ENCODE measurements at regions not wholly inside any gene's neighbourhood (a gene's known extent, or its start where the extent isn't known, plus 50 kb on each side); places are given as distances from the start of the nearest gene placed in this dataset.

DNA sequence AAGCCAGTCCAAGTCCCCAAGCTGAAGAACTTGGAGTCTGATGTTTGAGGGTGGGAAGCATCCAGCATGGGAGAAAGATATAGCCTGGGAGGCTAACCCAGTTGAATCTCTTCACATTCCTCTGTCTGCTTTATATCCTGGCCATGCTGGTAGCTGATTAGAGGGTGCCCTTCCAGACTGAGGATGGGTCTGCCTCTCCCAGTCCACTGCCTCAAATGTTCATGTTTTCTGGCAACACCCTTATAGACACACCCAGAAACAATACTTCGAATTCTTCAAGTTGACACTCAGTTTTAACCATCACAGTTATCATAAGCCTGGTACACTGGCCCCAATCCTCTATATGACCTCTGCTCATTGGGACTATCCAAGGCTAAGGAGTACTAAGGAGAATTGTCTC is 124.1 kb upstream of the WDR1 start:
- no peaks in the 10 kb centered on the region for H3K36me3 ChIP-seq (ENCODE audit: control insufficient read depth in 2 of 3, insufficient read depth in 3 of 3, low read length in 3 of 3)
- H3K4me3 ChIP-seq (ENCODE audit: low read length in 3 of 3) = no peak overlapping the region
- DNase-seq = no peak
- intact Hi-C loops (cut with DNase I) = no loop called here
- no peak overlapping the region for H3K27ac ChIP-seq (ENCODE audit: low read depth in 2 of 2, low read length in 2 of 2)
- TF ChIP-seq, protein P1, sequence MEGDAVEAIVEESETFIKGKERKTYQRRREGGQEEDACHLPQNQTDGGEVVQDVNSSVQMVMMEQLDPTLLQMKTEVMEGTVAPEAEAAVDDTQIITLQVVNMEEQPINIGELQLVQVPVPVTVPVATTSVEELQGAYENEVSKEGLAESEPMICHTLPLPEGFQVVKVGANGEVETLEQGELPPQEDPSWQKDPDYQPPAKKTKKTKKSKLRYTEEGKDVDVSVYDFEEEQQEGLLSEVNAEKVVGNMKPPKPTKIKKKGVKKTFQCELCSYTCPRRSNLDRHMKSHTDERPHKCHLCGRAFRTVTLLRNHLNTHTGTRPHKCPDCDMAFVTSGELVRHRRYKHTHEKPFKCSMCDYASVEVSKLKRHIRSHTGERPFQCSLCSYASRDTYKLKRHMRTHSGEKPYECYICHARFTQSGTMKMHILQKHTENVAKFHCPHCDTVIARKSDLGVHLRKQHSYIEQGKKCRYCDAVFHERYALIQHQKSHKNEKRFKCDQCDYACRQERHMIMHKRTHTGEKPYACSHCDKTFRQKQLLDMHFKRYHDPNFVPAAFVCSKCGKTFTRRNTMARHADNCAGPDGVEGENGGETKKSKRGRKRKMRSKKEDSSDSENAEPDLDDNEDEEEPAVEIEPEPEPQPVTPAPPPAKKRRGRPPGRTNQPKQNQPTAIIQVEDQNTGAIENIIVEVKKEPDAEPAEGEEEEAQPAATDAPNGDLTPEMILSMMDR (IDR thresholded peaks at IDR 0.05; ENCODE audit: borderline replicate concordance, extremely low read depth, insufficient read depth) = no peak
- H3K4me1 ChIP-seq (ENCODE audit: control insufficient read depth in 2 of 3, insufficient read depth in 2 of 3, low read depth in 1 of 3, low read length in 3 of 3) = no peaks in the 10 kb centered on the region
- no peak for FAIRE-seq
- no peak overlapping the region for H3K9ac ChIP-seq (ENCODE audit: low read length in 3 of 3)
- H3K9me3 ChIP-seq (ENCODE audit: control insufficient read depth in 2 of 3, insufficient read depth in 1 of 3, low read length in 3 of 3) = no peaks in the 10 kb centered on the region
- no peaks in the 10 kb centered on the region for H3K27me3 ChIP-seq (ENCODE audit: control insufficient read depth, insufficient read depth, low read length)

DNA sequence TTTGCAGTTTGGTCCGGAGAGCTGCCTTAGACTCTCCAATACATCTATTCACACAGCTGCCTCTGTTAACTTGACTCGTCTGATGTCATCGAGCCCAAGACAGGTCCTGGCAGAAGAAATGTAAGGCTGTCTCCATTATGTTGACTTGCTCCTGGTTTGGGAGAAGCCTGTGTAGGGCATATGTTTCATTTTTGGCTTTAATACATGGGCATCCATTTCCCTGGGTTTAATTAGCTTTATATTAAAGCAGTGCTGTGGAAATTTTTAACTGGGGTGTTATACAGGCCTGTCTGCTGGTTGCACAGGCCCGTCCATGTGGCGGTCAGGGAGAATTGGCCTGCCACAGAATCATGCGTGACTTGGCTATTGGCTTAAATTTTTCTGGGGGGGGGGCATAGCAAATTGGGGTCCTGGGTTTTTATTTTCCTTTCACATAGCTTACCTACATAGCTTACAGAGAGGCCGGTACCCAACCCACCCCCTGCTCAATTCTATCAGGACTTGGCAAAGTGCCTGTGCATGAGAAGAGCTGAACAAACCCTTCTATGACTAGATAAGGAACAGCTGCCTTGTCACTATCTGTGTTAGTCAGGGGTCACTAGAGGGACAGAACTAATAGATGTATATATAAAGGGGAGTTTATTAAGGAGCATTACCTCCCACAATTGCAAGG is 123.5 kb upstream of the WDR1 start:
- no peak overlapping the region for H3K27ac ChIP-seq (ENCODE audit: low read depth in 2 of 2, low read length in 2 of 2)
- no peak for FAIRE-seq
- intact Hi-C loops (cut with DNase I) = no loop called here

DNA sequence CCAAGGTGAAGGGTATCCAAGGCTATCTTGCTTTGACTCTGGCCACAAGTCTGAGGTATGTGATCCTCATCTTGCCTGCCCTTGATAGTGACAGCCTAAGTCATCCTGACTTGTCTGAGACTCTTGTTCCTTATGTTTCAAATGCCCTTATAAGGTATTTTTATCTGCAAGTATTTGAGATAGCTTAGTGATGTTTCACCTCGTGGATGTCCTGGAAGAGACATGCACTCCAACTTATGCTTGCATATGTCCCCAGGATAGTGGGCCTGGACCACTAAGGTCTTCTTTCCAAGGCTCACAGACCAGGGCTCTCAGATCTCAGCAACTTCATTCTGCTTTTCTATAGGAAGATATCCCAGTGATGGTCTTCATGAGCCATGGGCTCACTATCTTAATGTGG is 120.5 kb upstream of the WDR1 start:
- H3K4me3 ChIP-seq (ENCODE audit: low read length in 3 of 3) = no peak overlapping the region
- no peaks in the 10 kb centered on the region for H3K27me3 ChIP-seq (ENCODE audit: control insufficient read depth, insufficient read depth, low read length)
- TF ChIP-seq, protein P1 (IDR thresholded peaks at IDR 0.05; ENCODE audit: borderline replicate concordance, extremely low read depth, insufficient read depth) = no peak
- no peak overlapping the region for H3K9ac ChIP-seq (ENCODE audit: low read length in 3 of 3)
- FAIRE-seq = no peak
- H3K27ac ChIP-seq (ENCODE audit: low read depth in 2 of 2, low read length in 2 of 2) = no peak overlapping the region
- H3K9me3 ChIP-seq (ENCODE audit: control insufficient read depth in 2 of 3, insufficient read depth in 1 of 3, low read length in 3 of 3) = no peaks in the 10 kb centered on the region
- no peaks in the 10 kb centered on the region for H3K4me1 ChIP-seq (ENCODE audit: control insufficient read depth in 2 of 3, insufficient read depth in 2 of 3, low read depth in 1 of 3, low read length in 3 of 3)
- no peak for DNase-seq
- H3K36me3 ChIP-seq (ENCODE audit: control insufficient read depth in 2 of 3, insufficient read depth in 3 of 3, low read length in 3 of 3) = no peaks in the 10 kb centered on the region
- intact Hi-C loops (cut with DNase I) = no loop called here

More for the DNA sequence above, 123.5 kb upstream of the WDR1 start:
- Histone ChIP-seq H3K9me3 (ENCODE audit: control insufficient read depth in 2 of 3, insufficient read depth in 1 of 3, low read length in 3 of 3) (no peaks in the 10 kb centered on the region), H3K36me3 (ENCODE audit: control insufficient read depth in 2 of 3, insufficient read depth in 3 of 3, low read length in 3 of 3) (no peaks in the 10 kb centered on the region), H3K4me1 (ENCODE audit: control insufficient read depth in 2 of 3, insufficient read depth in 2 of 3, low read depth in 1 of 3, low read length in 3 of 3) (no peaks in the 10 kb centered on the region), H3K4me3 (ENCODE audit: low read length in 3 of 3) (no peak overlapping the region), H3K9ac (ENCODE audit: low read length in 3 of 3) (no peak overlapping the region), H3K27me3 (ENCODE audit: control insufficient read depth, insufficient read depth, low read length) (no peaks in the 10 kb centered on the region)
- peak in 2 of 5 donors; percentile 7 to 48 for DNase-seq
- TF ChIP-seq, protein P1 (IDR thresholded peaks at IDR 0.05; ENCODE audit: borderline replicate concordance, extremely low read depth, insufficient read depth) = no peak

DNA sequence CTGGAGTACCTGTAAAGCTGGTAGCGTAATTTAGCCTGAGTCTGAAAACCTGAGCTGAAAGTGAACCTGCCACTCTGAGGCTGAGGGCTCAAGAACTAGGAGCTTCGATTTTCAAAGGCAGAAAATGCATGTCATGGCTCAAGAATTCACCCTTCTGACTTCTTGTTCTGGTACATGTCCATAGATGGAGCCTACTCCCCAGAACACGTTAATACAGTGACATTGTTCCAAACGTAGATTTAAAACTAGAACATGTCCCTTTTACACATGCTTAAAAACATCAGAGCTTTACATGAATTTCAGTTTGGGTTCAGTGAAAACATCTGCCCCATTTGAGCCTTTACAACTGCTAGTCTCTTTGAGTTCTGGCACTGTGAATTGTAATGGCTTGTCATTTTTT is 115.5 kb upstream of the WDR1 start:
- no peak for FAIRE-seq

More for the DNA sequence above, 115.5 kb upstream of the WDR1 start:
- TF ChIP-seq, protein P1 (IDR thresholded peaks at IDR 0.05; ENCODE audit: borderline replicate concordance, extremely low read depth, insufficient read depth) = no peak
- Histone ChIP-seq H3K36me3 (ENCODE audit: control insufficient read depth in 2 of 3, insufficient read depth in 3 of 3, low read length in 3 of 3) (no peaks in the 10 kb centered on the region), H3K4me3 (ENCODE audit: low read length in 3 of 3) (no peak overlapping the region), H3K27ac (ENCODE audit: low read depth in 2 of 2, low read length in 2 of 2) (no peak overlapping the region), H3K9me3 (ENCODE audit: control insufficient read depth in 2 of 3, insufficient read depth in 1 of 3, low read length in 3 of 3) (no peaks in the 10 kb centered on the region), H3K9ac (ENCODE audit: low read length in 3 of 3) (no peak overlapping the region), H3K4me1 (ENCODE audit: control insufficient read depth in 2 of 3, insufficient read depth in 2 of 3, low read depth in 1 of 3, low read length in 3 of 3) (no peaks in the 10 kb centered on the region), H3K27me3 (ENCODE audit: control insufficient read depth, insufficient read depth, low read length) (no peaks in the 10 kb centered on the region)
- DNase-seq = no peak
- intact Hi-C loops (cut with DNase I) = no loop called here
